Stimulated activated CD8-positive, alpha-beta memory T cell treated with anti-CD3 and anti-CD28 coated beads, Interleukin-15, amount 100 ng/mL, for 48 hours (primary cell): ENCODE measurements at regions not wholly inside any gene's neighbourhood (a gene's known extent, or its start where the extent isn't known, plus 50 kb on each side); places are given as distances from the start of the nearest gene placed in this dataset.
"Not testable (repeated sequence)": the region's sequence is repeated elsewhere in the genome, so short reads cannot be mapped to it uniquely, and the experiment has no call there.

Experiments used
- DNase-seq, 2 donors: peaks; one replicate each; pipeline ENCODE4 v3.0.0-alpha.2; 2020; ENCODE audit warnings: low read depth in 2 of 2

DNA sequence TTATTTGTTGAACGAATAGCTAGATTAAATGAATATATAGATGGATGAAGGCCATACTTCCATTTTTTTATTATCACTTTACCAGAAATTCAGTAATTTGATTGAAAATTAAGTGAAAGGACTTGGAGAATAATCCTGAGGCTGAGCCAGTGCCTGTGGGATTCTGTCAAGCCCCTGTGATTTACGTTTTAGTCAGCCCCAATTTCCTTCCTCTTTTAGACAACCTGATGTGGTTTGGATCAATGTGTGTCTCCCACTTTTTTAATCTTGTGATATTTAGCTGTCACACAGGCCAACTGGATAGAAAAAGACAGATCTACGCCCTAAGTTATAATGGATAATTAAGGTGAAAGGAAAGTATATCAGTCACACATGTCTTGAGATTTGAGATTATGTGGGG is 188.8 kb downstream of the EDN1 start:
- no peak for DNase-seq

DNA sequence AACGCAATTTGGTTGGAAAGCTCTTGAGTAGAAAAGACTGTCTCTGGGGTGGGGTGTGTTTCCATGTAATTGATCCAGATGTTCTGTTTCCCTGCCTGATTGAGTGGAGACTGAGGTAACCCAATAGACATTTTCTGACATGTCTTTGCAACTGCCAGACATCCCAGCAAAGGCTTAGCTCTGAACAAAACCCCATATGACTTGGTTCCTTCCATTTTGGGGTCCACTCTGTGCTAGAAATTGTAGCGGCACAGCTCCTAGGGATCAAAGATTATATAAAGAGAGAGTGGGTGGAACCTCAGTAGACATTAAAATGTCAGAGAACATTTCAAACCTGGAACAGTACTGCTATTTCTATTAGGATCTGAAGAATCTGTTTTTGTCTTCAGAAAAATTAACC is 189.3 kb downstream of the EDN1 start:
- no peak for DNase-seq

DNA sequence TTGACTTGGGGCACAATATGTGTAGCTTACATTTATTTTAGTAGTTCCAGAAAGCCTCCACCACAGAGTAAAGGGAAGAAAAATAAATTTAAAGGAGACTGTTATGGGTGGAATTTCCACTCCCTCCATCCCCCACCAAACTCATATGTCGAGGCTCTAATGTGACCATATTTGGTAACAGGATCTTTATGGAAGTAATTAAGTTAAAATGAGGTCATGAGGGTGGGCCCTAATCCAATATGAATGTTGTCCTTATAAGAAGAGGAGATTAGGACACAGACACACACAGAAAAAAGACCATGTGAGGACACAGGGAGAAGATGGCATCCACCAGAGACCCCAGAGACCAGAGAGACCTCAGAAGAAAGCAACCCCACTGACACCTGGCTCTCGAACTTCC is 189.7 kb downstream of the EDN1 start:
- DNase-seq = no peak

DNA sequence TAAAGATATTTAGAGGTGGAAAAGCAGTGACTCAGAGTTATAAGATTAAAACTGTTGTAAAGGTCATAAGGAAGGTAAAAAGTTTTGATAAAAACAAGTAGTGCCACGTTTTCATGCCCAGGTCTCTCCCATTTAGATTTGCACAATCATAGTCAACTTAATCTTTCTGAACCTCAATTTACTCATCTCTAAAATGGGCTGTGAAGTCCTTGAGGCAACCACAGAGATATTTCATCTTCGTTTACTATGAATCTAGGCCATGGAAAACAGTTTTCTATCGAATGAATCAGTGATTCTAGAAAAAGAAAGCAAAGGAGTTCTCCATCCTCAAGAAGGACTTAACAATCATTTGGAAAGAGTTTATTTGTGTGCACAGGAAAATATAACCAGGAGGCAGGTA is 190.2 kb downstream of the EDN1 start:
- no peak for DNase-seq

- DNase-seq = no peak
These were observed 191.1 kb downstream of the EDN1 start for GRCh38 chr6:12481292-12481691.

GRCh38 chr6:12481850-12482249 is 191.7 kb downstream of the EDN1 start:
- DNase-seq = no peak

GRCh38 chr6:12482386-12483375 is 192.5 kb downstream of the EDN1 start:
- no peak for DNase-seq

DNA sequence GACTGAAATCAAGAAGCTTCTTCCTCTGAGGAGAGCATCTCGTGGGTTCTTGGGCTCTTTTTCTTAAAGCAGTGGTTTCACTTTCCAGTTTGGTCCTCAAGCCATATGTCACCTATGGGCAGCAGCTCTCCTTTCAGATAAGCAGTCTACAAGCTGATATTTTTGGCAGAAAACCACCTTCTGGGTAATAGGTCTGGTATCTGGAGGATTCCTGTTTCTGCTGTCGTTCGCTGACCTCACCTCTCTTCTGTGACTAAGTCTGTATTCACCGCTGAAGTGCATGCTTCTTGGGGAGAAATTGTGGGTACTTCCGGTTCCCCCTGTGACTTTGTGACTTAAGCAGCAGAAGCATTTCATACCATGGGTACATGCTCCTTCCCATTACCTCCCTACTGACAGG is 193.6 kb downstream of the EDN1 start:
- no peak for DNase-seq

DNA sequence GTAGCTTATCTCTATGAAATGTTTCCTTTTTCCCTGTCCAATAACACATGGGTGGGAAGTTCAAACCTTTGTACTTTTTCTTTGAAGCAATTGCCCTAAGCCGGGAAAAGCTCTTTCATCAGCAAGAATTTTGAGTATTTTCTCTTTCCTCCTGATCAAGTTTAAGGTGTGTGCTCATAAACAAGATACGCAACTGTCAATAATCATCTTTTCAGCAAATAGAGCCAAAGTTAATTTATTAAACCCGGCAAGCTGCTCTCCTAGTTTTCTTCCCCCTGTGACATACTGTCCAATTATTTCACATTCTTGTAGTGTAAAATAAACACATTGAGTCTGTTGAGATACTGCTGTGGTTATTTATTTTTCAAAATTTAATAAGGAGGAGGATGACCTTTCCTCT is 194.4 kb downstream of the EDN1 start:
- no peak for DNase-seq

DNA sequence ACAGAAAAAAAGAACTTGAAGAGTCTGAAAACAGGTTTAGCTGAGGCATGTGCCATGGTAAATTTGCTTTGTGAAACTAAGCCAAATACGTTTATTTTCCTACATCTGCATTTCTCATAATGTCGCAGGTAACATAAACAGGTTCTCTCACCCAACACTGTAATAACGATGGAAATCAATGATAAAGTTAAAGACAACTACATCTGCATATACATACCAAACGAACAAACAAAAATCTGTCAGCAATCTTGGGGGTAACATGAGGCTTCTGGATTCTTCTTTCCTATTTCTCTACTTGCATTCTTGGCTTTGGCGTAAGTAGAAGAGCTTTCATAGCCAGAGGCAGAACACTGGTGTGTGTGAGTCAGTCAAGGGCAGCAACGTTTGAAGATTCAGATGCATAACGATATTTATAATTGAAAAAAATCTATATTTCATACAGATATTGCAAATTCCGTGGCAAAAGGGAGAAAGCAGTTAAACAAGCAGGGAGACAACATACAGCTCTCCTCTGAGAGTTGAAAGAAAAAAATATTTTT is 195.1 kb downstream of the EDN1 start:
- no peak for DNase-seq

DNA sequence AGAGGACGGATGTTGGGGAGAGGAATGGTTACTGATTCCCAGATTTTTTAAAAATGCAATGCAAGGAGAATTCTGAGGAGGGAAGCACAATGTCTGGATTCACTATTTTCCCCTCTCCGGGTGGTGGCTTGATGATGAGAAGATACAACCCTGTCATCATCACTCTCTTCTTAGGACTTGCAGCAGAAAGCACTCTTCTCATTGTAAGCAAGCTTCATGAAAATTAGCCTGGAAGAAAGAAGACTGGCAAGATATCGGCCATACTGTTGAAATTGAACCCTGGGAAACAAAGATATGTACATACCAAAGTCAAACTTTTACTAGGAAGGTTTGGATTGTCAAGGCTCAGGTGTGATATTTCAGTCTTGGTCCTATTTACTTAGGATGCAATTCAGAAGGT is 195.7 kb downstream of the EDN1 start:
- DNase-seq = no peak

DNA sequence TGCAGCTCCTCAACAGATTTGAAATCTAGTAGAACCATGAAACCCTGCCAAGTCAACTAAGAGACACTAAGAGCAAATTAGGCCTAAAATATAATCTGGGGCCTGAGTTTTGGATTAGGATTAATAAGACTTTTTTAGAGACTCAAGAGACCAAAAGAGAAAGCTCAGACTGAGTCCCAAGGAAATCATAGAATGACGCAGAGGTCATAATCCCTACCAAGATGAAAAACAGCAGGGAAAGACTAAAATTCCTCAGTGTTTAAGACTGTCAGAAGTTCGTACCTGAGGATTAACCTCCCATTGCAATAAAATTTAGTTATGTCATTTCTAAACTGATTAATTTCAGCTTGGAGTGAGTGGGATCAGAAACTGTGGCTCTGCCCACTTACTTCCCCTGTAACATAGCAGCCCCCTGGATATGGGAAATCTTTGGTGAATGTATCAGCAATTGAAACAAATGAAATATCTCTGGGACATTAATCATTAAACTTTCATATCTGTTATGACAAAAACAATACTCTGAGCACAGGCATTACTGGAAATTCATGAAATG is 200.3 kb downstream of the EDN1 start:
- no peak for DNase-seq

GRCh38 chr6:12490904-12491571 is 200.9 kb downstream of the EDN1 start:
- DNase-seq = peak in 1 of 2 donors; percentile 24

DNA sequence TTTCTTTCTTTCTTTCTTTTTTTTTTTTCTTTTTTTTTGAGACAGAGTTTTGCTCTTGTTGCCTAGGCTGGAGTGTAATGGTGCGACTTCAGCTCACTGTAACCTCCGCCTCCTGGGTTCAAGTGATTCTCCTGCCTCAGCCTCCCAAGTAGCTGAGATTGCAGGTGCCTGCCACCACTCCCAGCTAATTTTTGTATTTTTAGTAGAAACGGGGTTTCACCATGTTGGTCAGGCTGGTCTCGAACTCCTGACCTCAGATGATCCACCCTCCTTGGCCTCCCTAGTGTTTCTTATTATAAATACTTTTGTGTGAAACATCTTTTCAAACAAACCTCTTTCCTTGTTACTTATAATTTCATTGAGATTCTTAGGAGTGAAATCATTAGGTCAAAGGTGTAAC is 202.8 kb downstream of the EDN1 start:
- not testable (repeated sequence) for DNase-seq

DNA sequence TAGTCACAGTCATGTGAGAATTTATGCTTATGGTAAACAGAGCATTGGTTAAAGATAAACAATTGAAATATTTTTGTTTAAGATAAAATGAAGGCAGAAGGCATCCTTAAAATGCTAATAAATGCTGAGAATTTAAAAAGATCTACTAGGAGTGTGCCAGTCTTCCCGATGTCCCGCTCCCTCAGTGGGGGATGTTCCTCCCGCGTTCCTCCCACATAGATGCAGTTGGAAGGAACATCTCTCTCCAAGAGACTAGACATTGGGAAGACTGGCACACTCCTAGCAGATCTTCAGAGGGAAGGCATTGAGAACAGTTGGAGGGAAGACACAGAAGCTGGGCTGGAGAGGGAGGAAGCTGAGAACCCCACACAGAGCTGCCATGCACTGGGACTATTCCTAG is 203.3 kb downstream of the EDN1 start:
- DNase-seq = no peak

DNA sequence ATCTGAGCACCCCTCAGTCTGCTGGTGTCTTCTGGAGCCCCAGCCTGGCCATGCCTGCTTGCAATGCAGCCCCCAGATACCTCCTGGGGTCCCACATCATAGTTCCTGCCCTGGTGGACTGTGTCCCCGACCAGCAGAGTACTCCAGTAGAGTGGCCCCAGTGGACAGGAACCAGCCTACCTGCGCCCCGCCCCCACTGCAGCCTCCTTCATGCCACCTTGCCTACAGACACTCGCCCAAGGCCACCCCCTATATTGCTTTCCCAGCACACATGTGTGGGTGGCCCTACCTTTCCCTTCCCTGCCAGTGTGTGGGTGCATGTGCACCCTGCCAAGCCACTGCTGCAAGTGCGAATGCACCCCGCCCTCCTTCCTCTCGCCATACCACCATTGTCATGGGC is 204.0 kb downstream of the EDN1 start:
- DNase-seq = no peak

GRCh38 chr6:12501990-12502389 is 211.8 kb downstream of the EDN1 start:
- no peak for DNase-seq

- DNase-seq = no peak
These were observed 212.1 kb upstream of the PHACTR1 start for GRCh38 chr6:12504325-12504966.

- DNase-seq = no peak
These were observed 211.1 kb upstream of the PHACTR1 start for GRCh38 chr6:12505486-12505885.

DNA sequence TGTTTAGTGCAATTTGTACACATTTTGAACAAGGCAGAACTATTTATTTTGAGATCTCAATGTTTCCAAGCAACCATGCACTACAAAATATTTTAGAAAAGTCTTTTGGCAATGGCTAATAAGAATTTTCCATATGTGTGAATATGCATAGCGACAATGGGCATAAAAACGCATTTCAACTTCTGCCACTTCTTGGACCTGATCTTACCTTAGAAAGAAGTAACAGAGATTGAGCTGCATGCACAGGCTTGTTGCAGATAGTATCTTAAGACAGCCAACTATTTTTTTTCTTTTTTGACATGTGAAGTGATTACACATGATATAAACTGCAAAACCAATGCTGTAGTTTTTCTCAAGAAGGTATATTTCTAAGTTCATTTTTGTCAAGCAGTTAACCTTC is 210.4 kb upstream of the PHACTR1 start:
- DNase-seq = no peak

DNA sequence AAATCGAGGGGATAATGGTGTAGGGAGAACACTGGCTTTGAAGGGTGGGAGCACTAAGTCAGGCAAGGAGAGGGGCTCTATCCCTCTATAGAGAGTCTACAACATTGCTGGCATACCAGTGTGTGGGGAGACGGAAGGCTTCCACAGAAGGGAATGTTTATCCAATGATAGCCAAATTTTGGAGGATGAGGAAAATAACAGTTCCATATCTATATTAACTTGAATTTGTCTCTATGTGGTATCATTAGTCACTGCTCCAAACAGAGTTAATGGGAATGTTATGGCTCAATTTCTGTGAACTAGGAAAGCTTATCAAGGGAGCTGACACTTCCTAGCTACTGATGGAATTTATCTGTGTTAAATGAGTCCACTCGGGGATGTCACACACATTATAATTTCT is 208.9 kb upstream of the PHACTR1 start:
- no peak for DNase-seq

- no peak for DNase-seq
These were observed 208.0 kb upstream of the PHACTR1 start for GRCh38 chr6:12508553-12508952.
